Panc1 (cell line): ENCODE measurements at regions not wholly inside any gene's neighbourhood (a gene's known extent, or its start where the extent isn't known, plus 50 kb on each side); places are given as distances from the start of the nearest gene placed in this dataset.

ENCODE experiments used
- POLR2AphosphoS5 ChIP-seq: IDR thresholded peaks from 2 replicates; pipeline ENCODE4 v1.6.1; 2012; ENCODE audit warnings: mild to moderate bottlenecking, low read depth, low read length, moderate library complexity
- SIN3A ChIP-seq: IDR thresholded peaks from 2 replicates; pipeline ENCODE4 v1.6.1; 2012; ENCODE audit warnings: low read depth, mild to moderate bottlenecking, low read length, moderate library complexity, borderline replicate concordance; ENCODE audit not compliant: insufficient read depth
- TCF7L2 ChIP-seq: IDR thresholded peaks from 2 replicates; pipeline ENCODE4 v1.6.1; 2011; ENCODE audit warnings: mild to moderate bottlenecking, low read depth, low read length, inconsistent platforms
- TF ChIP-seq, protein P1 (sequence below): fragments of 450-650 bp; IDR thresholded peaks from 2 replicates; pipeline ENCODE4 v1.5.1; 2017; ENCODE audit warnings: mild to moderate bottlenecking
- TF ChIP-seq, protein P2 (sequence below), 2 experiments: IDR thresholded peaks; 2 replicates each; pipeline ENCODE4 v1.6.1; 2011 to 2012; ENCODE audit warnings: low read depth in 2 of 2, control low read depth in 1 of 2, low read length in 1 of 2, mild to moderate bottlenecking in 1 of 2, moderate library complexity in 1 of 2; ENCODE audit not compliant: insufficient read depth in 1 of 2

DNA sequence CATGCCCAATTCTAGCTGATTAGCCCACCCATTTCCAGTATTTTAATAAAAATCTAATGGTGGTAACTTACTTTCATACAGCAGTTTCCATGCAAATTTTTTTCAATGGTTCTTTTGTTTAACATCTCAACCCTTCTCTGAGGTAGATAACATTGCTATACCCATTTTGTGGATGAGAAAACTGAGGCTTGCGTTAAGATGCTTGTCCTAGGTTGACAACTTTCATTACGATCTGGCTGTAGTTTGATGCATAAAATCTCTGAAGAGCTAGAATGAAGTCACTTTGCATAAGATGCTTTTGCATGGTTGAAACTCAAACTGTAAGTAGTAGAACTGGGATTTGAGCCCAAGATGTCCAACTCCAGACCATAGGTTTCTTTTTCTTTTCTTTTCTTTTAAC lies 309.5 kb upstream of the PODXL start:
- TF ChIP-seq POLR2AphosphoS5 (no peak), TCF7L2 (no peak), SIN3A (no peak)
- TF ChIP-seq, protein P1, sequence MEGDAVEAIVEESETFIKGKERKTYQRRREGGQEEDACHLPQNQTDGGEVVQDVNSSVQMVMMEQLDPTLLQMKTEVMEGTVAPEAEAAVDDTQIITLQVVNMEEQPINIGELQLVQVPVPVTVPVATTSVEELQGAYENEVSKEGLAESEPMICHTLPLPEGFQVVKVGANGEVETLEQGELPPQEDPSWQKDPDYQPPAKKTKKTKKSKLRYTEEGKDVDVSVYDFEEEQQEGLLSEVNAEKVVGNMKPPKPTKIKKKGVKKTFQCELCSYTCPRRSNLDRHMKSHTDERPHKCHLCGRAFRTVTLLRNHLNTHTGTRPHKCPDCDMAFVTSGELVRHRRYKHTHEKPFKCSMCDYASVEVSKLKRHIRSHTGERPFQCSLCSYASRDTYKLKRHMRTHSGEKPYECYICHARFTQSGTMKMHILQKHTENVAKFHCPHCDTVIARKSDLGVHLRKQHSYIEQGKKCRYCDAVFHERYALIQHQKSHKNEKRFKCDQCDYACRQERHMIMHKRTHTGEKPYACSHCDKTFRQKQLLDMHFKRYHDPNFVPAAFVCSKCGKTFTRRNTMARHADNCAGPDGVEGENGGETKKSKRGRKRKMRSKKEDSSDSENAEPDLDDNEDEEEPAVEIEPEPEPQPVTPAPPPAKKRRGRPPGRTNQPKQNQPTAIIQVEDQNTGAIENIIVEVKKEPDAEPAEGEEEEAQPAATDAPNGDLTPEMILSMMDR, result no peak
- TF ChIP-seq, protein P2, sequence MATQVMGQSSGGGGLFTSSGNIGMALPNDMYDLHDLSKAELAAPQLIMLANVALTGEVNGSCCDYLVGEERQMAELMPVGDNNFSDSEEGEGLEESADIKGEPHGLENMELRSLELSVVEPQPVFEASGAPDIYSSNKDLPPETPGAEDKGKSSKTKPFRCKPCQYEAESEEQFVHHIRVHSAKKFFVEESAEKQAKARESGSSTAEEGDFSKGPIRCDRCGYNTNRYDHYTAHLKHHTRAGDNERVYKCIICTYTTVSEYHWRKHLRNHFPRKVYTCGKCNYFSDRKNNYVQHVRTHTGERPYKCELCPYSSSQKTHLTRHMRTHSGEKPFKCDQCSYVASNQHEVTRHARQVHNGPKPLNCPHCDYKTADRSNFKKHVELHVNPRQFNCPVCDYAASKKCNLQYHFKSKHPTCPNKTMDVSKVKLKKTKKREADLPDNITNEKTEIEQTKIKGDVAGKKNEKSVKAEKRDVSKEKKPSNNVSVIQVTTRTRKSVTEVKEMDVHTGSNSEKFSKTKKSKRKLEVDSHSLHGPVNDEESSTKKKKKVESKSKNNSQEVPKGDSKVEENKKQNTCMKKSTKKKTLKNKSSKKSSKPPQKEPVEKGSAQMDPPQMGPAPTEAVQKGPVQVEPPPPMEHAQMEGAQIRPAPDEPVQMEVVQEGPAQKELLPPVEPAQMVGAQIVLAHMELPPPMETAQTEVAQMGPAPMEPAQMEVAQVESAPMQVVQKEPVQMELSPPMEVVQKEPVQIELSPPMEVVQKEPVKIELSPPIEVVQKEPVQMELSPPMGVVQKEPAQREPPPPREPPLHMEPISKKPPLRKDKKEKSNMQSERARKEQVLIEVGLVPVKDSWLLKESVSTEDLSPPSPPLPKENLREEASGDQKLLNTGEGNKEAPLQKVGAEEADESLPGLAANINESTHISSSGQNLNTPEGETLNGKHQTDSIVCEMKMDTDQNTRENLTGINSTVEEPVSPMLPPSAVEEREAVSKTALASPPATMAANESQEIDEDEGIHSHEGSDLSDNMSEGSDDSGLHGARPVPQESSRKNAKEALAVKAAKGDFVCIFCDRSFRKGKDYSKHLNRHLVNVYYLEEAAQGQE (IDR thresholded peaks at IDR 0.05; ENCODE audit: insufficient read depth in 1 of 2, low read depth in 2 of 2, low read length in 1 of 2), result no peak
